WTC11 (cell line): ENCODE measurements at regions not wholly inside any gene's neighbourhood (a gene's known extent, or its start where the extent isn't known, plus 50 kb on each side); places are given as distances from the start of the nearest gene placed in this dataset.

Source experiments
- ATF2 ChIP-seq: sonication (generic); formaldehyde crosslinking; IDR thresholded peaks from 2 replicates; pipeline ENCODE4 v1.8.1; 2022; ENCODE audit warnings: low read depth, missing genetic modification reagents, borderline replicate concordance
- CTCF ChIP-seq: fragments of 200-600 bp; IDR thresholded peaks from 2 replicates; pipeline ENCODE4 v1.8.0; 2022; ENCODE audit warnings: antibody characterized with exemption
- FOXJ3 ChIP-seq: sonication (generic); formaldehyde crosslinking; IDR thresholded peaks from 2 replicates; pipeline ENCODE4 v1.9.0; 2021; ENCODE audit warnings: missing genetic modification reagents, mild to moderate bottlenecking, borderline replicate concordance

- TF ChIP-seq ATF2 (CRISPR knock-in tag), result no peak
- no peak for TF ChIP-seq CTCF
- no peak for TF ChIP-seq FOXJ3
Observed at GRCh38 chr2:238631491-238632180, 204.9 kb downstream of the ASB1 start.
